Panc1 (cell line): ENCODE measurements at regions not wholly inside any gene's neighbourhood (a gene's known extent, or its start where the extent isn't known, plus 50 kb on each side); places are given as distances from the start of the nearest gene placed in this dataset.

Experiments used
- ATAC-seq: fragments of 200-7000 bp; cut with Tn5 transposase; 2 replicates; pipeline ENCODE4 v1.9.1; 2020; ENCODE audit warnings: mild to moderate bottlenecking, moderate library complexity
- BruUV-seq: library from RNA; stranded (reverse); fragments of 400-500 nt; replicated peaks from 2 replicates; lab custom pipeline; 2021; lab: Mats Ljungman, UMichigan
- CTCF ChIA-PET: fragments of 300-600 bp; sonication (Branson Sonifier 250); formaldehyde crosslinking; loops from one replicate; lab custom pipeline; 2022; ENCODE audit warnings: antibody characterized with exemption; lab: Charles Lee
- POLR2A ChIA-PET: fragments of 300-600 bp; sonication (Branson Sonifier 250); formaldehyde crosslinking; loops from one replicate; lab custom pipeline; 2022; ENCODE audit warnings: antibody characterized with exemption; lab: Charles Lee
- DNase-seq: peaks from one replicate; pipeline ENCODE4 v3.0.0-alpha.2; 2010; ENCODE audit warnings: low read depth, low spot score
- H3K27ac ChIP-seq: 2 replicates; pipeline ENCODE4 v1.5.1; 2011; ENCODE audit warnings: mild to moderate bottlenecking, low read length, inconsistent platforms
- H3K27me3 ChIP-seq: fragments of 200-500 bp; sonication (Bioruptor generic); 2 replicates; pipeline ENCODE4 v1.6.0; 2014; ENCODE audit warnings: low read length, inconsistent platforms; ENCODE audit not compliant: control insufficient read depth, insufficient read depth
- H3K36me3 ChIP-seq: fragments of 200-500 bp; sonication (Bioruptor generic); 2 replicates; pipeline ENCODE4 v1.5.1; 2014; ENCODE audit warnings: inconsistent platforms, mild to moderate bottlenecking, low read length, moderate library complexity; ENCODE audit not compliant: control insufficient read depth, insufficient read depth
- H3K4me1 ChIP-seq: 2 replicates; pipeline ENCODE4 v1.5.1; 2011; ENCODE audit warnings: inconsistent platforms, mild to moderate bottlenecking, low read length, moderate library complexity; ENCODE audit not compliant: control insufficient read depth, insufficient read depth
- H3K4me3 ChIP-seq, 2 experiments: 2 replicates each; pipeline ENCODE4 v1.5.1; 2011 to 2012; ENCODE audit warnings: low read depth in 2 of 2, low read length in 2 of 2, mild to moderate bottlenecking in 2 of 2, inconsistent platforms in 1 of 2, moderate library complexity in 1 of 2
- H3K9me3 ChIP-seq: fragments of 200-500 bp; sonication (Bioruptor generic); 2 replicates; pipeline ENCODE4 v1.5.1; 2014; ENCODE audit warnings: low read depth, mild to moderate bottlenecking, inconsistent platforms, low read length, moderate library complexity; ENCODE audit not compliant: control insufficient read depth, insufficient read depth
- POLR2AphosphoS5 ChIP-seq: IDR thresholded peaks from 2 replicates; pipeline ENCODE4 v1.6.1; 2012; ENCODE audit warnings: mild to moderate bottlenecking, low read depth, low read length, moderate library complexity
- SIN3A ChIP-seq: IDR thresholded peaks from 2 replicates; pipeline ENCODE4 v1.6.1; 2012; ENCODE audit warnings: low read depth, mild to moderate bottlenecking, low read length, moderate library complexity, borderline replicate concordance; ENCODE audit not compliant: insufficient read depth
- TCF7L2 ChIP-seq: IDR thresholded peaks from 2 replicates; pipeline ENCODE4 v1.6.1; 2011; ENCODE audit warnings: mild to moderate bottlenecking, low read depth, low read length, inconsistent platforms
- in situ Hi-C: cut with HindIII; loops from 2 replicates; pipeline ENCODE4 v1.10.0; 2016; ENCODE audit warnings: low sequenced_read_pairs, low pct_unique_long_range_greater_than_20kb
- intact Hi-C: fragments of 100-400 bp; cut with micrococcal nuclease; formaldehyde crosslinking; loops from one replicate; pipeline ENCODE4 v1.10.0; 2022; ENCODE audit not compliant: unreplicated experiment
- TF ChIP-seq, protein P1 (sequence below): fragments of 450-650 bp; IDR thresholded peaks from 2 replicates; pipeline ENCODE4 v1.5.1; 2017; ENCODE audit warnings: mild to moderate bottlenecking
- TF ChIP-seq, protein P2 (sequence below), 2 experiments: IDR thresholded peaks; 2 replicates each; pipeline ENCODE4 v1.6.1; 2011 to 2012; ENCODE audit warnings: low read depth in 2 of 2, control low read depth in 1 of 2, low read length in 1 of 2, mild to moderate bottlenecking in 1 of 2, moderate library complexity in 1 of 2; ENCODE audit not compliant: insufficient read depth in 1 of 2

DNA sequence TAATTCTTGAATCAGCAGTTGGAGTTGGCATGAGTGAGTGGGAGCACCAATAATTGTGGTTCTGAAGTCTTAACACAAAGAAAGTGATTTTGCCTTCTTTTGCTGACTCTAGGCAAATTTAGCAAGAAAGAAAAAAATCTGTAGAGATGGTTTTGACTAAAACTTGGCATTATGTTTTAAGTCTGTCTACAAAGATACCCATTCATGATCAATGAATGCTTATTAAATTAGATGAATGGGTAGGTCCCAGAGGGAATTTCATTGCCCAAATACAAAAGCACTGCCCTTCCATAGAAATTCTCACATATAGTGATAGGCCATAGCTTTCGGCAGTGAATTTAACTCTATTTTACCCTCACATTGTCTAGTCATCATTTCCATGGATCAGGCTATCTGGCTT is 428.6 kb upstream of the ADAMTSL1 start:
- Histone ChIP-seq H3K9me3 (no peaks in the 10 kb centered on the region), H3K36me3 (no peaks in the 10 kb centered on the region), H3K4me3 (no peak overlapping the region), H3K4me1 (no peaks in the 10 kb centered on the region), H3K27ac (no peak overlapping the region), H3K27me3 (no peaks in the 10 kb centered on the region)
- in situ Hi-C loops (no loop called here), intact Hi-C loops (no loop called here)
- ChIA-PET CTCF (no interaction called here), POLR2A (no interaction called here)
- TF ChIP-seq, protein P1, sequence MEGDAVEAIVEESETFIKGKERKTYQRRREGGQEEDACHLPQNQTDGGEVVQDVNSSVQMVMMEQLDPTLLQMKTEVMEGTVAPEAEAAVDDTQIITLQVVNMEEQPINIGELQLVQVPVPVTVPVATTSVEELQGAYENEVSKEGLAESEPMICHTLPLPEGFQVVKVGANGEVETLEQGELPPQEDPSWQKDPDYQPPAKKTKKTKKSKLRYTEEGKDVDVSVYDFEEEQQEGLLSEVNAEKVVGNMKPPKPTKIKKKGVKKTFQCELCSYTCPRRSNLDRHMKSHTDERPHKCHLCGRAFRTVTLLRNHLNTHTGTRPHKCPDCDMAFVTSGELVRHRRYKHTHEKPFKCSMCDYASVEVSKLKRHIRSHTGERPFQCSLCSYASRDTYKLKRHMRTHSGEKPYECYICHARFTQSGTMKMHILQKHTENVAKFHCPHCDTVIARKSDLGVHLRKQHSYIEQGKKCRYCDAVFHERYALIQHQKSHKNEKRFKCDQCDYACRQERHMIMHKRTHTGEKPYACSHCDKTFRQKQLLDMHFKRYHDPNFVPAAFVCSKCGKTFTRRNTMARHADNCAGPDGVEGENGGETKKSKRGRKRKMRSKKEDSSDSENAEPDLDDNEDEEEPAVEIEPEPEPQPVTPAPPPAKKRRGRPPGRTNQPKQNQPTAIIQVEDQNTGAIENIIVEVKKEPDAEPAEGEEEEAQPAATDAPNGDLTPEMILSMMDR, result no peak
- TF ChIP-seq, protein P2, sequence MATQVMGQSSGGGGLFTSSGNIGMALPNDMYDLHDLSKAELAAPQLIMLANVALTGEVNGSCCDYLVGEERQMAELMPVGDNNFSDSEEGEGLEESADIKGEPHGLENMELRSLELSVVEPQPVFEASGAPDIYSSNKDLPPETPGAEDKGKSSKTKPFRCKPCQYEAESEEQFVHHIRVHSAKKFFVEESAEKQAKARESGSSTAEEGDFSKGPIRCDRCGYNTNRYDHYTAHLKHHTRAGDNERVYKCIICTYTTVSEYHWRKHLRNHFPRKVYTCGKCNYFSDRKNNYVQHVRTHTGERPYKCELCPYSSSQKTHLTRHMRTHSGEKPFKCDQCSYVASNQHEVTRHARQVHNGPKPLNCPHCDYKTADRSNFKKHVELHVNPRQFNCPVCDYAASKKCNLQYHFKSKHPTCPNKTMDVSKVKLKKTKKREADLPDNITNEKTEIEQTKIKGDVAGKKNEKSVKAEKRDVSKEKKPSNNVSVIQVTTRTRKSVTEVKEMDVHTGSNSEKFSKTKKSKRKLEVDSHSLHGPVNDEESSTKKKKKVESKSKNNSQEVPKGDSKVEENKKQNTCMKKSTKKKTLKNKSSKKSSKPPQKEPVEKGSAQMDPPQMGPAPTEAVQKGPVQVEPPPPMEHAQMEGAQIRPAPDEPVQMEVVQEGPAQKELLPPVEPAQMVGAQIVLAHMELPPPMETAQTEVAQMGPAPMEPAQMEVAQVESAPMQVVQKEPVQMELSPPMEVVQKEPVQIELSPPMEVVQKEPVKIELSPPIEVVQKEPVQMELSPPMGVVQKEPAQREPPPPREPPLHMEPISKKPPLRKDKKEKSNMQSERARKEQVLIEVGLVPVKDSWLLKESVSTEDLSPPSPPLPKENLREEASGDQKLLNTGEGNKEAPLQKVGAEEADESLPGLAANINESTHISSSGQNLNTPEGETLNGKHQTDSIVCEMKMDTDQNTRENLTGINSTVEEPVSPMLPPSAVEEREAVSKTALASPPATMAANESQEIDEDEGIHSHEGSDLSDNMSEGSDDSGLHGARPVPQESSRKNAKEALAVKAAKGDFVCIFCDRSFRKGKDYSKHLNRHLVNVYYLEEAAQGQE (IDR thresholded peaks at IDR 0.05; ENCODE audit: insufficient read depth in 1 of 2, low read depth in 2 of 2, low read length in 1 of 2), result no peak
- TF ChIP-seq SIN3A (no peak), POLR2AphosphoS5 (no peak), TCF7L2 (no peak)
- ATAC-seq, result no peak
- DNase-seq, result no peak
- BruUV-seq, result no TSS peak

DNA sequence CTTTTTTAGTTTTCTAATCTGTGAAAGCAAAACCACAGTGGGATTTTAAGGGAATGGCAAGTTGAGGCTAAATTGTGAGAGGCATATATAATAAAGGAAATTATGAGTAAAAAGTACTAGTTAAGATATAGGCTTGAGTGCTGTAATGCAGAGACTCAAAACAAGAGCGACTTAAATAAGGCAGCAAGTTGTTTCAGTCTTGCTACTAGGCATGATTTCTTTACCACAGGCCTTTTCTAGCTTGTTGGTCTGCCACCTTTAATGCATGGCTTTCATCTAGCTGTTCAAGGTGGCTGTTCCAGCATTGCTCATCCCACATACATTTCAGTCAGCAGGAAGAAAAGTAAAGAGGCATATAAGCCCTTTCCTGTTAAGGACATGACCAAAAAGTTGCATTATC is 427.9 kb upstream of the ADAMTSL1 start:
- in situ Hi-C loops (no loop called here), intact Hi-C loops (no loop called here)
- BruUV-seq, result no TSS peak
- no peaks in the 10 kb centered on the region for H3K4me1 ChIP-seq
- CTCF ChIA-PET, result no interaction called here
- TF ChIP-seq, protein P2 (IDR thresholded peaks at IDR 0.05; ENCODE audit: insufficient read depth in 1 of 2, low read depth in 2 of 2, low read length in 1 of 2), result no peak
- TF ChIP-seq POLR2AphosphoS5 (no peak), TCF7L2 (no peak), SIN3A (no peak)
- TF ChIP-seq, protein P1, result no peak
- H3K4me3 ChIP-seq, result no peak overlapping the region
- POLR2A ChIA-PET, result no interaction called here
- no peaks in the 10 kb centered on the region for H3K9me3 ChIP-seq
- ATAC-seq (no peak), DNase-seq (no peak)
- H3K27ac ChIP-seq, result no peak overlapping the region
- H3K36me3 ChIP-seq, result no peaks in the 10 kb centered on the region
- no peaks in the 10 kb centered on the region for H3K27me3 ChIP-seq
